GM23338 (cell line): ENCODE measurements at regions not wholly inside any gene's neighbourhood (a gene's known extent, or its start where the extent isn't known, plus 50 kb on each side); places are given as distances from the start of the nearest gene placed in this dataset.

Experiments
- ATAC-seq: fragments of 200-7000 bp; cut with Tn5 transposase; 3 replicates; pipeline ENCODE4 v1.9.1; 2020
- DNase-seq: peaks from one replicate; pipeline ENCODE4 v3.0.0-alpha.2; 2015; ENCODE audit warnings: low spot score
- H2AFZ ChIP-seq: fragments of 200-600 bp; sonication (generic); 2 replicates; pipeline ENCODE4 v1.8.0; 2016; ENCODE audit warnings: antibody characterized with exemption, mild to moderate bottlenecking, moderate library complexity
- H3F3A ChIP-seq: fragments of 200-600 bp; sonication (generic); replicated peaks from 2 replicates; pipeline ENCODE4 v1.8.0; 2017; ENCODE audit warnings: antibody characterized with exemption, mixed run types, low read depth
- H3K27ac ChIP-seq: fragments of 200-600 bp; sonication (generic); 2 replicates; pipeline ENCODE4 v1.6.1; 2016; ENCODE audit warnings: low read depth
- H3K27me3 ChIP-seq: fragments of 200-600 bp; sonication (generic); 2 replicates; pipeline ENCODE4 v1.8.0; 2016; ENCODE audit warnings: mild to moderate bottlenecking, mixed run types, moderate library complexity; ENCODE audit not compliant: insufficient read depth
- H3K36me3 ChIP-seq: fragments of 200-600 bp; sonication (generic); 2 replicates; pipeline ENCODE4 v1.8.0; 2016; ENCODE audit warnings: mild to moderate bottlenecking; ENCODE audit not compliant: insufficient read depth
- H3K4me1 ChIP-seq: fragments of 200-600 bp; sonication (generic); 2 replicates; pipeline ENCODE4 v1.8.0; 2016; ENCODE audit warnings: mild to moderate bottlenecking, moderate library complexity; ENCODE audit not compliant: insufficient read depth
- H3K4me2 ChIP-seq: fragments of 200-600 bp; sonication (generic); 2 replicates; pipeline ENCODE4 v1.7.1; 2017; ENCODE audit warnings: mixed run types
- H3K4me3 ChIP-seq: fragments of 200-600 bp; sonication (generic); 2 replicates; pipeline ENCODE4 v1.6.1; 2016; ENCODE audit warnings: mixed run types
- H3K79me2 ChIP-seq: fragments of 200-600 bp; sonication (generic); replicated peaks from 2 replicates; pipeline ENCODE4 v1.8.0; 2017; ENCODE audit warnings: mild to moderate bottlenecking; ENCODE audit not compliant: insufficient read depth
- H3K9me2 ChIP-seq: fragments of 200-600 bp; sonication (generic); 2 replicates; pipeline ENCODE4 v1.8.0; 2017; ENCODE audit not compliant: insufficient read depth
- H4K20me1 ChIP-seq: fragments of 200-600 bp; sonication (generic); replicated peaks from 2 replicates; pipeline ENCODE4 v1.8.0; 2017; ENCODE audit warnings: mild to moderate bottlenecking; ENCODE audit not compliant: insufficient read depth
- H3K27ac Mint-ChIP-seq: 2 replicates; pipeline ENCODE4 v1.8.0; 2020; ENCODE audit warnings: inconsistent platforms, mild to moderate bottlenecking, moderate library complexity, mixed read lengths
- H3K27me3 Mint-ChIP-seq: 3 replicates; pipeline ENCODE4 v1.8.0; 2022; ENCODE audit warnings: low read depth, mild to moderate bottlenecking, moderate library complexity, mixed read lengths, inconsistent platforms; ENCODE audit not compliant: insufficient read depth, poor library complexity
- H3K36me3 Mint-ChIP-seq: 3 replicates; pipeline ENCODE4 v1.8.0; 2021; ENCODE audit warnings: low read depth, mild to moderate bottlenecking, inconsistent platforms, moderate library complexity, mixed read lengths
- H3K4me1 Mint-ChIP-seq: 3 replicates; pipeline ENCODE4 v1.8.0; 2020; ENCODE audit warnings: mild to moderate bottlenecking, inconsistent platforms, mixed read lengths
- H3K4me3 Mint-ChIP-seq: 3 replicates; pipeline ENCODE4 v1.8.0; 2021; ENCODE audit warnings: moderate library complexity, mild to moderate bottlenecking, inconsistent platforms, mixed read lengths
- H3K9me3 Mint-ChIP-seq: 3 replicates; pipeline ENCODE4 v1.8.0; 2020; ENCODE audit warnings: moderate library complexity, mild to moderate bottlenecking, inconsistent platforms, mixed read lengths
- CTCF ChIP-seq, 2 experiments: fragments of 200-600 bp in 1 of 2; sonication (generic) in 1 of 2; conservative IDR thresholded peaks; 2 replicates each; pipeline versions ENCODE4 v1.5.1 to v1.6.1; 2016 to 2017; ENCODE audit warnings: antibody characterized with exemption in 2 of 2, low read depth in 2 of 2, mild to moderate bottlenecking in 2 of 2, moderate library complexity in 1 of 2
- ETS1 ChIP-seq: IDR thresholded peaks from 2 replicates; pipeline ENCODE4 v1.6.1; 2016; ENCODE audit warnings: antibody characterized with exemption
- EZH2phosphoT487 ChIP-seq: fragments of 200-600 bp; sonication (generic); IDR thresholded peaks from one replicate; pipeline ENCODE4 v1.8.1; 2018; ENCODE audit warnings: antibody characterized with exemption; ENCODE audit not compliant: unreplicated experiment
- JUNB ChIP-seq: IDR thresholded peaks from one replicate; pipeline ENCODE4 v1.6.1; 2016; ENCODE audit warnings: antibody characterized with exemption; ENCODE audit not compliant: unreplicated experiment
- ZNF462 ChIP-seq: fragments of 250-450 bp; sonication (Bioruptor Pico); IDR thresholded peaks from 2 replicates; pipeline ENCODE4 v1.5.0; 2020; ENCODE audit warnings: mild to moderate bottlenecking, moderate library complexity

- ATAC-seq = no peak
- no peak for TF ChIP-seq CTCF (conservative IDR thresholded peaks at IDR 0.05; ENCODE audit: low read depth in 2 of 2)
- no peak for TF ChIP-seq ZNF462 (CRISPR knock-in tag)
- H3K79me2 ChIP-seq = no peaks in the 10 kb centered on the region
- no peak overlapping the region for H3K27ac ChIP-seq
- no peaks in the 10 kb centered on the region for H3F3A ChIP-seq
- H3K27me3 Mint-ChIP-seq = no peaks in the 10 kb centered on the region
- no peaks in the 10 kb centered on the region; the same call in 2 of the 3 replicates for H3K4me1 Mint-ChIP-seq
- H3K27ac Mint-ChIP-seq = no peak overlapping the region
- H3K4me1 ChIP-seq = no peaks in the 10 kb centered on the region
- no peak overlapping the region for H2AFZ ChIP-seq
- no peaks in the 10 kb centered on the region for H3K36me3 ChIP-seq
- no peaks in the 10 kb centered on the region for H3K36me3 Mint-ChIP-seq
- H3K9me2 ChIP-seq = peaks cover 17% of the 10 kb centered on the region
- DNase-seq = no peak
- H3K4me3 ChIP-seq = no peak overlapping the region
- no peak overlapping the region for H3K4me2 ChIP-seq
- no peaks in the 10 kb centered on the region for H3K27me3 ChIP-seq
- H3K9me3 Mint-ChIP-seq = no peaks in the 10 kb centered on the region
- H3K4me3 Mint-ChIP-seq = no peak overlapping the region
- H4K20me1 ChIP-seq = no peaks in the 10 kb centered on the region
Measured at GRCh38 chr12:19938031-19938430, 430.3 kb upstream of the PDE3A start.

- Histone ChIP-seq H3K27ac (no peak overlapping the region), H2AFZ (no peak overlapping the region), H3K27me3 (no peaks in the 10 kb centered on the region), H3K9me2 (peaks cover 17% of the 10 kb centered on the region), H3K4me1 (no peaks in the 10 kb centered on the region), H3K79me2 (no peaks in the 10 kb centered on the region), H4K20me1 (no peaks in the 10 kb centered on the region), H3K4me3 (no peak overlapping the region), H3K36me3 (no peaks in the 10 kb centered on the region), H3F3A (no peaks in the 10 kb centered on the region), H3K4me2 (no peak overlapping the region)
- H3K27me3 Mint-ChIP-seq = no peaks in the 10 kb centered on the region
- H3K36me3 Mint-ChIP-seq = no peaks in the 10 kb centered on the region
- H3K4me1 Mint-ChIP-seq = no peaks in the 10 kb centered on the region; the same call in 2 of the 3 replicates
- ATAC-seq (no peak), DNase-seq (no peak)
- no peaks in the 10 kb centered on the region for H3K9me3 Mint-ChIP-seq
- H3K27ac Mint-ChIP-seq = no peak overlapping the region
- no peak overlapping the region for H3K4me3 Mint-ChIP-seq
- TF ChIP-seq EZH2phosphoT487 = no peak
- TF ChIP-seq ETS1 = no peak
- no peak for TF ChIP-seq JUNB
Measured at GRCh38 chr12:19938491-19938890, 429.8 kb upstream of the PDE3A start.
